HG02642 (cell line): ENCODE measurements at regions not wholly inside any gene's neighbourhood (a gene's known extent, or its start where the extent isn't known, plus 50 kb on each side); places are given as distances from the start of the nearest gene placed in this dataset.
"Not testable (repeated sequence)": the region's sequence is repeated elsewhere in the genome, so short reads cannot be mapped to it uniquely, and the experiment has no call there.

ENCODE experiments used
- ATAC-seq: cut with Tn5 transposase; IDR thresholded peaks from one replicate; pipeline ENCODE4 v1.9.1; 2021; ENCODE audit warnings: mild to moderate bottlenecking; ENCODE audit not compliant: unreplicated experiment, poor library complexity

DNA sequence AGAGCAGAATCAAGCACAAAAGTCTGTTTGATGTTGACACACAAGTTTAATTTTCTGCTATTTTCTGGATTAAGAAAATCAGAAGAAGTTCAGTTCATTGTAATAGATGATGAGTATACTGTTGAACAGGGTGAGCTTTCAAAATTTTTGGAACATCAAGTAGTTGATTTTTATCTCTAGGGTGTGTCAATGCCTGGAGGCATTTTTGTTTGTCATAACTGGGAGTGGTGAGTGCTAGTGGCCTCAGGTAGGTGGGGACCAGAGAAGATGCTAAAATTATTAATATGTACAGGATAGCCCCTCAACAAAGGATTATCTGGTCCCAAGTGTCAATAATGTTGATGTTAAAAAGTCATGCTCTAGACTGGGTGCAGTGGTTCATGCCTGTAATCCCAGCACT lies 279.7 kb upstream of the GNPDA2 start:
- ATAC-seq, result no peak

DNA sequence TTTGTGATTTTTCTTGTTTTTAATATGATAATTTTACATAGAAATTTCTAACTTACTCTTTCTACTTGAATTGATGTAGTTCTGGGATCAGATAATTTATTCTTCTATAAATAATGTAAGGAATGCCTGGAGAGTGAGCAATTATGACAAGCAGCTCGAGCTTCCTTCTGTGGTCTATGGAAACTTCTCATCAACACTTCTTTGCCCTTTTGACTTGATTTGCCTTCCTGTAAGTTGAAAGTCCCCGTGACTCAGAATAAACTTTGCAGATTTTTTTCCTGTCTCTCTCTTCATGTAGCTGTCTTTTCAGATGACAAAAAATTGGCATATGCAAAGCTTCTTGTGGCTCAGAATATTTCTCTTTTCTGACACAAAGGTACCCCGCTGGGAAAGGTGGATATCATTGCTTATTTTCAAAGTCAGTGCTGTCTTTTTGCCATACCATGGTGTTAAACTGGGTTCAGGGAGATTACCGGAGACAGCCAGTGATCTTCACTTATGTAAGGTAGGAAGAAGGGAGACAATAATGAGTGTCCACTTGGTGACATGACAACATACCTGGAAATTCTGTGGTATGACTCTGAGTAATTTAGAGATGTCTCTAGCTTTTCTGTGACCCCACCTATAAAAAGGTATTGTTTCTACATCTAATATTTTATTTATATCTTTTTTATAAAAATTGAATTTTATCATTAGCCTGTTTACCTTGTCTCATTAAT lies 278.6 kb upstream of the GNPDA2 start:
- no peak for ATAC-seq

DNA sequence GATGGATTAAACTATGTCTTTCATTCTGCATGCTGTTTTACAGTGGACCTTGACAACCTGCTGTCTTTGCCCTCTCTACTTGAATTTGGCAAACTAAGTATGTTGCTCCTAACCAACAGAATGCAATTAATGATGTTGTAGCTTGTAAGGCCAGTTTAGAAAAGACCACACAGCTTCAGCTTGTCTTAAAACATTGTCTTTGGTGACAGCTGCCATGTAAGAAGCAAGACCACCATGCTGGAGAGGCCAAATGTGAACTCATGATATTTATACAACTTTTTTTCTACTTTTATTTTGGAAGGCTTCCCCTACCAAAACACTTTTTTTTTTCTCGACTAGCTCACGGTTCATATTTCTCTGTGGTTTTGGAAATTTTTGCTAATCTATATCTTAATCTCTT lies 278.0 kb upstream of the GNPDA2 start:
- ATAC-seq, result no peak

DNA sequence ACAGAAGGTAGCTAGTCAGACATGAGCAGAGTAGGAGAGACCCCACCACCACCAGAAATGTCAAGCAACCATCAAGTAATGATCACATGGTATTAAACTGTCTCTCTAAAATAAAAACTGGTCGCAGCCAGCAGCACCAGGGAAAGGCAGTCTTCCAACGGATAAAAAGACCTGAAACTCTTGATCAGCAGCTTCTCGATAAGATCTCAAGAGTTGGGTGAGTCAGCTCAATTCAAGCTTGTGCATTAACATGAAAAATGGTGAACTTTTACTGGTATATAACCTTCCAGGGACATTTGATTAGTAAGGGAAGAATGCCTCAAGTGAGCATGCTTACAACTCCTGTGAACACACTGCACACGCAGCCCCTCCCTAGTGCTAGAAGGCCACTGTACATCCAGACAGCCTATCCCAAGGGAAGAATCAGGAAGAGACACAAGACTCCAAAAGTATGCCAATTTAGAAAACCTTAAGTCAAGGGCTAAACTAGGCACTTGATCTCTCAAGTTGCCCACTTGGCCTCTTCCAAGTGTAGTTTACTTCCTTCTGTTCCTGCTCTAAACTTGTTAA lies 270.0 kb upstream of the GNPDA2 start:
- no peak for ATAC-seq

DNA sequence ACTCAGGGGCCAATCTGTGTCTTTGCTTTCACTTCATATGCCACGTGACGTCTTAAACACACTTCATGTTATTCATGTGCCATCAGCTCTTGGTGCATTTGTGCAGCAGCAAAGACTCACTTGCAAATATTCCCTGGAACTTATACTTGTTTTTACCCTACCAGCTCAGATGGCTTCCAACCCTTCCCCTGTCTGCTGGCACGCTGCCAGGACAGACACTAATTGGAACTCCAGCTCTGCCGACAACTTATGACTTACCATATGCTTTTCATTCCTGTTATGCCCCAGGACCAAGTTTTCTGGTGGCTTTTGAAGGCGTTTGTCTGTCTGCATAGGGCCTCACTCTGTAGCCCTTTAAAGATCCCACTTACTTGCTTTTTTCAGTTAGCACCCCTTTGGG lies 261.7 kb upstream of the GNPDA2 start:
- ATAC-seq, result no peak

DNA sequence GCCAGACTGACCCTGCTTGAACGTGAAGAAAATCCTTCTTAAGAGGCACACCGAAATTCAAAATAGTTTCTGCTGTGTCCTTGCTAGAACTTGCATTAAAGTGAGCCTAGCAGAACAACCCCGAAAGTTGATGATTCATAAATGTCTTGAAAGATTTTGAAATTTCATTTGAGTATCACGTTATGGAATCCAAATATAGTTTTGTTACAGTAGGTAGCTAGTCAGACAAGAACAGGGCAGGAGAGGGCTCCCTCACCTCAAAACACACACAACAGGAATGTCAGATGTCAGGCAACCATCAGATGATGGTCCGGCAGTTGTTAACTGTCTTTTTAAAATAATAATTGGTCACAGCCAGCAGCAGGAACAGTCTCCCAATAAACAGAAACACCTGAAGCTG lies 259.6 kb upstream of the GNPDA2 start:
- no peak for ATAC-seq

DNA sequence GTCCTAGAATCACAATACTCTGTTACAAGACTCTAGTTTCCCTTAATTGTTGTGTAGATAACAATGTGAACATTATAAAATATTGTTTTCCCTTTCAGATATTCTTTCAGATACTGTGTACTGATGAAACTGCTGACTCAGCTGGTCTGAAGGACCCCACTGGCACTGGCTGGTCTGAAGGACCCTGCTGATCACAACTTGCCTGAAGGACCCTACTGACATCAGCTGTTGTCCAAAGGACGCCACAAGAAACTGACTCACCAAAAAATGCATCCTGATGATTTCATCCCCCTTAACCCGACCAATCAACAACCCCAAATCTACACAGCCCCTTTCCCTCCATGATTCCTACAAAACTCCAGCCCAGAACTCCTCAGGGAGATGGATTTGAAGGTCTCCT lies 258.8 kb upstream of the GNPDA2 start:
- ATAC-seq, result no peak

DNA sequence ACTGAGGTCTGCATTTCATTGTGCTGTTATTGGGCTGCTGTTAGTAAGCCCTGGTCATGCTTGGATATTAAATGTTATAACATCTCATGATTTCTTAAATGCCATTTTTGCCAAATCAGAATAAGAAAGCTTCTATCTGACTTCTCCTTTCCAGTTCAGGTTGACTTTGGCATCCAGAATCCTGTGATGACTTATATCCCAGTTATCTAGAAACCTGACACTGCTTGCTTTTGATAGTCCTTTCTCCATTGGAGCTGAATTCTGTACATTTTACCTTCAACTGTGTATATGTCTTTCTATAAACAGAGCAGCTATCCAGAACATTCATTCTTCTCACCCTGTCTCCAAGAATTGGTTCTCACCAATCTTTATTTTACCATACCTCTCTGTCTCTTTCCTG lies 257.7 kb upstream of the GNPDA2 start:
- ATAC-seq, result no peak

DNA sequence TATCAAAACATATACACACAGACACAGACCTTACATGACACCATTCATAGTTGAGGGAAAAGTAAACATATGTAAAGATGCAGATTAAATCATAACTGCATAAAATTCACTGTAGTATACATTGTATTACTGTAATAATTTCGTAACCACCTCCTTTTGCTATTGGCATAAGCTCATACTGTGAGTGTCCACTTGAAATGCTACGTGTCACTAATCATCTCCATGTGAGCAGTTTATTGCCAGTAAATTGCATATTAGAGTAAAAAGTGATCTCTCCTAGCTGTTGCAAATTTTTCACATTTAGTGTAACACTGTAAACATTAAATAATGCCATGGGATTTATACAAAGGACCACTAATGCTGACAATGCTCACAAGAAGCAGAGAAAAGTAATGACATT lies 256.7 kb upstream of the GNPDA2 start:
- no peak for ATAC-seq

DNA sequence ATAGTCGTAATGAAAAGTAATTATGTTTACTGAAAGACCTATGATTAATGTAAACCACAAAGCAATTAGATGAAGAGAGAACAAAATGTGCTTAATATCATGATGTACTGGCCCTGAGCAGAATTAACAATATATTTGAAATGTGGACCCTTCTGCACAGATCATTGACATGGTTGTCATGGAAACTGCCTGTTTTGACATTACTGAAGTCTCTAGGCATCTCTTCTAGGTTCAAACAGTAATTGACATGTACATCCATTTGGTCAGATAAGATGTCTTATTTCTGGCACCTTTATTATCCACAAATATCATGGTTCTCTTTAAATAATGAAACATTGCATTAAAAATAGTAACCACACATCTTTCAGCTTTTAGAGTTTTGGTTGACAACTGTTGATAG lies 251.7 kb upstream of the GNPDA2 start:
- no peak for ATAC-seq

DNA sequence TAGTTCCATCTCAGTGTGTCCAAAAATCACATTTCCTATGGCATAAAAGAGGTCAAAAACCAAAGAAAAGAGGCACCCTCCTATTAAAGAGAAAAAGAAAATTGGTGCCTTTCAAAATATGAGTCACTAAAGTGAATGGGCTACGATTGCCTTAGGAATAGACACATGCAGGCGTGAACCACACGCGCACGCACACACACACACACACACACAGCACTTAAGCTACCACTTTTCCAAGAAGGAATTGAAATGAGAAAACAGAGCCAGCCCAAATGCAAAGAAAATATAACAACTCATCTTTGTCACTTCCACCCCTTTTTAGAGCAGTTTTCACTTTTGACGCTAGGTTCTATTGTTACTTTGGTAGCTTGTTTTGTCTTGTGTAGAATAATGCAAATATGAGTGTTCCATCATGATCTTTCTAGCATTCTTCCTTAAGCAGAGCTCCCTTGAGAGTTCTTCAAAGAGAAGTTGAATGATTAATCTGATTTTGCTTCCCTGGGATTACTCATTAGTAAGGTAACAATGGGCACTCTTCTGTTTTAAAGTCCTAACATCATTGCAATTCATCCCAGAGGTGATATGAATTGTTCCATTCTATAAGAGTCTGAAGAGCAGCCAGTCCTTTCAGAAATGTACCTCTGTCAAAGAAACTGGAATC lies 239.2 kb upstream of the GNPDA2 start:
- no peak for ATAC-seq

DNA sequence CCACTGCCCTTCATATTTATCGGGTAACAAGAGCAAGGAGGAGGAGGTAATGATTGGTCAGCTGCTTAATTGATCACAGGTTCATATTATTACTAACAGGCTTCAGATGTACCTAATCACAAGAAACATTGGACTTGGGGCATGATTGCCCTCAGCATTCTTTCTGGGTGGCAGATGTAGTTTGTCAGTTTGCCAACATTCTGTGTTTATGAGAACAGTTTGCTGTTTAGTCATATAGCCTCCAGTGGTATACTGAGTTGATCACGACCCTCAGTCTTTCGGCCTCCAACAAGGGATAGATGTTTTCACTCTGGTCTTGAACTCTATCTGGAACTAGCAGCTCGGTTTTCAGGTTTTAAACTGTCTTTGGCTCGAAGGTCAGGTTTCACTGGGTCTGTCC lies 237.7 kb upstream of the GNPDA2 start:
- ATAC-seq, result not testable (repeated sequence)

DNA sequence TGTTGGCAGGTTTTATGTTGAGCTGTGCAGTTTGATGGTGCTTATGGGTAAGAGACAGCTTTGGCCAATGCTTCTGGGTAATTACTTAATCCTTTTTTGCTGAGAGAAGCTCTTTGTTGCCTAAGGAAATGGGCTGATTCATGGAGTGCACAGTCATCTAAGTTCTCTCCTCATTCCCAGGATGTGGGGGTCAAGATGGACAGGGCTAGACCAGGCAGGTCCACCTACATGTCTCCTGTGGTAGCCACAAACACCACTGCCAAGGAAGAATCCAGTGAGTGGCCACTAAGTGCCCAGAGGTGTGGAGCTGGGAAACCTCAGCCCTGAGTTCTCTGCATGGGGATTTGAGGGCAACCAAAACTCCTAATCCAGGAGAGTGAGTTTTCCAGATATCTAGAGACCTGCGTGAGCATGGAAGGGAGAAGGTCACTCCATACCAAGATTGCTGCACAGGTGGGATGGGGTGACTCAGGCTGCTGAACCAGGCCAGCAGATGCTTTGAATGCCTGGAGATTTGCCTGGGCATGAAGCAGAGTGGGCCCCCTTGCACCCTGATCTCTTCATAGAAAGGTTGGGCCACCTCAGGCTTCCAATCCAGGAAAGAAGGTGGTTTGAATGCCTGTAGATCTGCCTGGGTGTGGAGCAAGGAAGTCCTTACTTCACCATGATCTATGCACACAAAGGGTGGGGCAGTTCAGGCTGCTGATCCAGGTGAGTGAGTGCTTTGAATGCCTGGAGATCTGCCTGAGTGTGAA lies 234.8 kb upstream of the GNPDA2 start:
- ATAC-seq, result no peak

DNA sequence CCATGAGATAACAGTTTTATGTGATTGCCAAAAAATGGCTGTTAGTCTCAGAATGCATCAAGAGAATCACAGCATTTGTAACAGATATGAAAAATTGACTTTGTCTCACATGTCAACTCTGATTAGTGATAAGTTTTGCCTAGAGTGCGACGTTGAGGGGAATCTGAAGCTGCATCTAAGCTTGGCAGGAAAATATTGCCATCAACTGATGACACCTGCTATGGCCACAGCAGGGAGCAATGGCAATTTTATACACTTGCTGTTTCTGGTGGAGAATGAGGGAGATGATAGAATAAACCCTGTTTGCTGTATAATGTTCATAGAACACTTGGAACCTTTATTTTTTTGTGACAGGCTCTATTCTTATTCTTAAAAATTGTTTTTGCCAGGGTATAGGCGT lies 205.4 kb upstream of the GNPDA2 start:
- no peak for ATAC-seq

DNA sequence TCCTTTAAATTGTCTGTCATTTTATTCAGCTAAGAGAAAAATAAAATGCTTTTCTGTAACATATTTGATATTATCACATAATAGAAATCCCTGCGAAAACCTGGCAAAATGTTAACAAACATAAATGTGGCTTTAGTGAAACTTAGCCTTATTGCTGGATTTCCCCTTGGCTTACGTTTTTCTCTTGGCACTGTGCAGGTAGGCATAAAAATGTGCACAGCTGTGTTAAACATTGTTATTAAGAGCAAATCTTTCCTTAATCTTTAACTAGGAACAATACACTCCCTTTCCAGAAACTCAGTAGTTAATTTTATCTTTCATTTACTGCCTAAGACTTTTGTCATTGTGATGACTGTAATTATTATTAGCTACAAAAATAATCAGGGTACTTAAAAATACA lies 202.4 kb upstream of the GNPDA2 start:
- ATAC-seq, result no peak

DNA sequence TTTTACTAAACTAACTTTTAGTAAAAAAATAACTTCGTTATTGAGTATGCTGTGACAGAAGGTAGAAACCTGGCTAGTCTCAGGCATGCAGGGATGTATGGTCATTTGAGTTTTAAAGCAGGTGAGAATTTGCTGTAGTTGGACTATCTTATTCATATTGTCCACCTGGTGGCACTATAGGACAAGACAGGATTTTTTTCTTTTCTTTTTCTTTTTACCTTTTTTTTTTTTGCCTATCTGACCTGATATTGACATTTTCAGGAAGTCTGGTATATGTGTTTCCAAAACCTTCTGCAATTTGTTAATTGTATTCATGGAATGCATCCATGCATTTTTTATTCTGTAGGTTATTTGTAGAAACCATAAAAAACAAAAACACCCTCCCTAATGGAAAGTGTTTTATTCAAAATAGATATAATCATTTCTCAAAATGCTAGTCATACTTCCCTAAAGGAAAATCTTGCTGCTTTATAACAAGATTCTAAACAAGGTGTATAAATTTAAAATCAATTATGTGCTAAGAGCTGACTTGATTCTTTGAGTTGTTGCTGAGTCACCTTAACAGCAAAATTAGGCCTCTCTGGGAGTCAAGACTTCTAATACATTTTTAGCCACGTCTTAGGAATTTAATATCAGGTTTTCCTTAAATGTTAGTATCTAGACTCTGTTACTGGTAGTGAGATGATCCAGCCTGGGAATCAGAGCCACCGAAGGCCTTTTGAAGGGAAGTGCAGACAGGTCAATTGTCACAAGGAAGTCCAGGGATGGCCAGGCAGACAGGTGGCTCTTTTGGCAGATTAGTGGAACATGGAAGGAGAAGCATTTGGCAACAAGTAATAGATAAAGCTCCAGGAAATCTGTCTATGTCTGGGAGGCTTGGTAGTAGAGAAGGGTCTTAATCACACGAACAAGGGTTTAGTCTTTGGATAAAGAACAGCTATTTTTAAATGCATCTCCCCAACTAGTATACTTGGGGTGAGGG lies 201.3 kb upstream of the GNPDA2 start:
- ATAC-seq, result no peak

DNA sequence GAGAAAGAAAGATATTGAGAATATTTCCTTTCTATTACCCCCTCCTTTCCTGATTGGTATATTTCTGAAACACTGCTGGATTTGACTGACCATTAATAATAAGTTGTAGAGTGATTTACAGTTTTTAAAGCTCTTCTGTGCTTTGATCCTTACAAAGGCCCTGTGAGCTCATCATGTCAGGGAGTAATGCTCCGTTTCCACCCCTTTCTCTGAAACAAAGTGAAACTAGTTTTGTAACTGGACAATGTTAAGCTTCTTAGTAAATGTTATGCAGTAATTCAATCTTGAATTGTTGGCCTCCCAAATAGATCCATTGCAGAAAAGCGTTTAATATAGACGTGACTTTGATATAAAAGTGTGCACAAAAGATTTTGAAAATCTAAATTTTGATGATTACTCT lies 190.1 kb upstream of the GNPDA2 start:
- ATAC-seq, result no peak

DNA sequence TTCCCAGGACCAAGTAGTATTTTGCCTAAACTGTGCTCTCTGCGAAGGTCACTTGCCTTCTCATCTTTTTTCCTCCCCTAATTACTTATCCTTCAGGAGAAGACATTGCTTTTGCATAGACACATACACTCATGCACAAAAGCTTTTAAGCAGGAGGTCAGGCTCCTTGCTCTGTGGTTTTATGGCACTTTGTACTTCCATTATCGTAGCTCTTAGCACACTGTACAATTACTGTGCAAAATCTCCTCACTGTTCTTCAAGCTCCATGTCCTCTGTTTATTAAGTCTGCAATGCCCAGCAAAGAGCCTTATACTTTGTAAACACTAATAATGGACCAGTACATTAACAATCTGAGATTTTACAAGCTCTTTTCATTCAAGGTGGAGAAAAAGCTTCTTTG lies 188.4 kb upstream of the GNPDA2 start:
- no peak for ATAC-seq

DNA sequence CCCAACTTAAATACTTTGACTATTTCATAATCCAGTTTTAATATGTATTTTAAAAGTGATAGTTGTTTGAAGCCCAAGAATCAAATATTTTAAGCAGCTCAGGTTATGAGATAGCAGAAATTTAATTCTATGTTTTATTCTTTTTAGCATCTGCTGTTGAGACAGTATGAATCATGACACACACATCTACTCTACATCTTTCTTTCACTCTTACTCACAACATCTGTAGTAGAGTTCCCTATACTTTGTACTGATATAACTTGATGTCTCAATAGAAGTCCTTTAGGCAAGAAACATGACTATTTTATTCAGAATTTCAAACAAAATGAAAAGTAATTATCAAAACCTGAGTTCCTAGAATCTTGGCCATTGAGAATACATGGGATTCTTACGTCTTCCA lies 187.9 kb upstream of the GNPDA2 start:
- no peak for ATAC-seq

DNA sequence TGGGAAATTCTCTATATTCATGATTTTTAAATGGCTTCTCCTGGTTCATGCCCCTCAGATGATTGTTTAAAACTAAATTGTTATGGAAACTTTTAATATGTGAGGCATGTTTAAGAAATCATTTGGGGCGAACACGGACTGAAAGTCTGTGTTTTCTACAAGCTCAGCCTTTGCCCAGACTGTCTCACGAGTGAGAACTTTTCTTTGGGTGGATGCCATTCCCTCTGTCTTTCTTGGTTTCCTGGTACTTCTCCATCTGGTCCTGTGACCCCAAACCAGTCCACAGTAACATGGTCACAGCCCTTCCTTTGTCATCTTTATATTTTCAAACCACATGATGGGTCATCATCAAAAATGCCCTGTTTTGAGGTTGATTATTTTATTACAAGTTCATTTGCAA lies 186.6 kb upstream of the GNPDA2 start:
- ATAC-seq, result no peak
